HCT116 (cell line): ENCODE measurements at regions not wholly inside any gene's neighbourhood (a gene's known extent, or its start where the extent isn't known, plus 50 kb on each side); places are given as distances from the start of the nearest gene placed in this dataset.

Experiments
- ATAC-seq: fragments of 200-7000 bp; cut with Tn5 transposase; 2 replicates; pipeline ENCODE4 v1.9.1; 2020; ENCODE audit warnings: mild to moderate bottlenecking, moderate library complexity
- BruUV-seq: library from RNA; stranded (reverse); fragments of 400-500 nt; replicated peaks from 2 replicates; lab custom pipeline; 2021; lab: Mats Ljungman, UMichigan
- CTCF ChIA-PET: fragments of 300-600 bp; sonication (Branson Sonifier 250); formaldehyde crosslinking; loops from one replicate; lab custom pipeline; 2021; ENCODE audit warnings: antibody characterized with exemption; lab: Charles Lee
- POLR2A ChIA-PET: fragments of 300-600, 350-600 bp; sonication (Branson Sonifier 250); formaldehyde crosslinking; loops from one replicate; lab custom pipeline; 2021; ENCODE audit warnings: antibody characterized with exemption; lab: Charles Lee
- RAD21 ChIA-PET, 2 experiments: fragments of 300-600 bp; sonication (Branson Sonifier 250); formaldehyde crosslinking; loops; one replicate each; lab custom pipeline; 2023; ENCODE audit warnings: low total read pairs in 2 of 2; ENCODE audit not compliant: uncharacterized antibody in 2 of 2, unreplicated experiment in 2 of 2, low non-redundant PET in 1 of 2; lab: Charles Lee
- DNase-seq: peaks from one replicate; pipeline ENCODE4 v3.0.0-alpha.2; 2010; ENCODE audit warnings: low read depth, low spot score
- H2AFZ ChIP-seq: fragments of 200-600 bp; shearing (Covaris generic), sonication (generic); 2 replicates; pipeline ENCODE4 v1.6.1; 2017; ENCODE audit warnings: low read depth, mixed run types, mixed read lengths, antibody characterized with exemption, low read length; ENCODE audit not compliant: poor library complexity, severe bottlenecking
- H3K27ac ChIP-seq: 2 replicates; pipeline ENCODE4 v1.5.1; 2012; ENCODE audit warnings: low read depth, low read length
- H3K27me3 ChIP-seq: fragments of 200-600 bp; sonication (generic); 2 replicates; pipeline ENCODE4 v1.6.1; 2016; ENCODE audit warnings: mixed run types, low read length, mixed read lengths; ENCODE audit not compliant: insufficient read depth
- H3K36me3 ChIP-seq, 2 experiments: fragments of 200-500 bp in 1 of 2; fragments of 200-600 bp in 1 of 2; sonication (Bioruptor generic) in 1 of 2; sonication (generic) in 1 of 2; 2 replicates each; pipeline versions ENCODE4 v1.5.1 to v1.6.1; 2014 to 2016; ENCODE audit warnings: low read length in 2 of 2, inconsistent platforms in 1 of 2, mixed read lengths in 1 of 2, mixed run types in 1 of 2; ENCODE audit not compliant: insufficient read depth in 2 of 2, control insufficient read depth in 1 of 2
- H3K4me1 ChIP-seq, 2 experiments: fragments of 200-600 bp in 1 of 2; sonication (generic) in 1 of 2; 2 replicates each; pipeline versions ENCODE4 v1.5.1 to v1.6.1; 2012 to 2017; ENCODE audit warnings: low read length in 2 of 2, inconsistent platforms in 1 of 2, mild to moderate bottlenecking in 1 of 2, mixed read lengths in 1 of 2, mixed run types in 1 of 2, moderate library complexity in 1 of 2; ENCODE audit not compliant: insufficient read depth in 2 of 2, control insufficient read depth in 1 of 2
- H3K4me2 ChIP-seq: fragments of 200-600 bp; sonication (generic); 2 replicates; pipeline ENCODE4 v1.6.1; 2017; ENCODE audit warnings: mixed run types, low read length, mixed read lengths
- H3K4me3 ChIP-seq, 2 experiments: fragments of 200-600 bp in 1 of 2; sonication (generic) in 1 of 2; replicated peaks in 1 of 2; 2 replicates each; pipeline ENCODE4 v1.5.1; 2011 to 2016; ENCODE audit warnings: low read length in 2 of 2, control low read depth in 1 of 2, low read depth in 1 of 2, mild to moderate bottlenecking in 1 of 2, mixed read lengths in 1 of 2, mixed run types in 1 of 2
- H3K79me2 ChIP-seq: fragments of 200-600 bp; sonication (generic); 2 replicates; pipeline ENCODE4 v1.6.1; 2017; ENCODE audit warnings: mild to moderate bottlenecking, mixed run types, low read length, moderate library complexity, mixed read lengths; ENCODE audit not compliant: insufficient read depth
- H3K9ac ChIP-seq: fragments of 200-600 bp; sonication (generic); 2 replicates; pipeline ENCODE4 v1.6.1; 2016; ENCODE audit warnings: low read length, mixed read lengths
- H3K9me2 ChIP-seq: fragments of 200-600 bp; sonication (generic), shearing (Covaris generic); 2 replicates; pipeline ENCODE4 v1.6.1; 2017; ENCODE audit warnings: mixed run types, mild to moderate bottlenecking, moderate library complexity; ENCODE audit not compliant: insufficient read depth
- H3K9me3 ChIP-seq, 2 experiments: fragments of 200-500 bp in 1 of 2; fragments of 200-600 bp in 1 of 2; sonication (Bioruptor generic) in 1 of 2; sonication (generic) in 1 of 2; 2 replicates each; pipeline ENCODE4 v1.6.1; 2014 to 2017; ENCODE audit warnings: low read length in 2 of 2, mixed read lengths in 2 of 2, inconsistent platforms in 1 of 2, low read depth in 1 of 2, mild to moderate bottlenecking in 1 of 2, mixed run types in 1 of 2, moderate library complexity in 1 of 2; ENCODE audit not compliant: control insufficient read depth in 1 of 2, insufficient read depth in 1 of 2
- H4K20me1 ChIP-seq: fragments of 200-600 bp; sonication (generic), shearing (Covaris generic); 2 replicates; pipeline ENCODE4 v1.6.1; 2017; ENCODE audit warnings: mixed run types, mild to moderate bottlenecking, moderate library complexity; ENCODE audit not compliant: insufficient read depth
- CEBPB ChIP-seq: IDR thresholded peaks from 2 replicates; pipeline ENCODE4 v1.6.1; 2012; ENCODE audit warnings: low read depth
- EGR1 ChIP-seq: IDR thresholded peaks from 2 replicates; pipeline ENCODE4 v1.6.1; 2012; ENCODE audit warnings: low read depth
- ELF1 ChIP-seq: IDR thresholded peaks from 2 replicates; pipeline ENCODE4 v1.6.1; 2012; ENCODE audit warnings: low read depth, borderline replicate concordance
- FOSL1 ChIP-seq: IDR thresholded peaks from 2 replicates; pipeline ENCODE4 v1.6.1; 2012; ENCODE audit warnings: low read depth
- RAD21 ChIP-seq: IDR thresholded peaks from 2 replicates; pipeline ENCODE4 v1.6.1; 2012; ENCODE audit warnings: low read depth, mild to moderate bottlenecking
- TCF7L2 ChIP-seq: IDR thresholded peaks from 2 replicates; pipeline ENCODE4 v1.7.0; 2011; ENCODE audit warnings: borderline replicate concordance, inconsistent platforms; ENCODE audit not compliant: insufficient read depth, insufficient read length; ENCODE audit errors: extremely low read depth
- YY1 ChIP-seq: IDR thresholded peaks from 2 replicates; pipeline ENCODE4 v1.6.1; 2011; ENCODE audit warnings: low read length, low read depth, moderate library complexity, mild to moderate bottlenecking; ENCODE audit not compliant: insufficient replicate concordance; ENCODE audit errors: extremely low read depth
- ZFX ChIP-seq: fragments of 450-650 bp; IDR thresholded peaks from 2 replicates; pipeline ENCODE4 v1.6.1; 2017
- intact Hi-C: fragments of 100-400 bp; cut with micrococcal nuclease; formaldehyde crosslinking; loops from 2 replicates; pipeline ENCODE4 v1.10.0; 2022
- TF ChIP-seq, protein P1 (sequence below), 3 experiments: fragments of 200-600 bp in 1 of 3; sonication (generic) in 1 of 3; IDR thresholded peaks in 2 of 3; conservative IDR thresholded peaks in 1 of 3; 2 replicates each; pipeline ENCODE4 v1.5.1; 2012 to 2017; ENCODE audit warnings: low read depth in 2 of 3, low read length in 2 of 3, antibody characterized with exemption in 1 of 3, borderline replicate concordance in 1 of 3, control low read depth in 1 of 3, mild to moderate bottlenecking in 1 of 3, mixed read lengths in 1 of 3, mixed run types in 1 of 3, moderate library complexity in 1 of 3; ENCODE audit not compliant: insufficient read depth in 1 of 3
- TF ChIP-seq, protein P2 (sequence below): IDR thresholded peaks from 2 replicates; pipeline ENCODE4 v1.6.1; 2012
- TF ChIP-seq, protein P3 (sequence below): IDR thresholded peaks from 2 replicates; pipeline ENCODE4 v1.6.1; 2012
- TF ChIP-seq, protein P4 (sequence below): IDR thresholded peaks from 2 replicates; pipeline ENCODE4 v1.6.1; 2012; ENCODE audit warnings: low read depth

DNA sequence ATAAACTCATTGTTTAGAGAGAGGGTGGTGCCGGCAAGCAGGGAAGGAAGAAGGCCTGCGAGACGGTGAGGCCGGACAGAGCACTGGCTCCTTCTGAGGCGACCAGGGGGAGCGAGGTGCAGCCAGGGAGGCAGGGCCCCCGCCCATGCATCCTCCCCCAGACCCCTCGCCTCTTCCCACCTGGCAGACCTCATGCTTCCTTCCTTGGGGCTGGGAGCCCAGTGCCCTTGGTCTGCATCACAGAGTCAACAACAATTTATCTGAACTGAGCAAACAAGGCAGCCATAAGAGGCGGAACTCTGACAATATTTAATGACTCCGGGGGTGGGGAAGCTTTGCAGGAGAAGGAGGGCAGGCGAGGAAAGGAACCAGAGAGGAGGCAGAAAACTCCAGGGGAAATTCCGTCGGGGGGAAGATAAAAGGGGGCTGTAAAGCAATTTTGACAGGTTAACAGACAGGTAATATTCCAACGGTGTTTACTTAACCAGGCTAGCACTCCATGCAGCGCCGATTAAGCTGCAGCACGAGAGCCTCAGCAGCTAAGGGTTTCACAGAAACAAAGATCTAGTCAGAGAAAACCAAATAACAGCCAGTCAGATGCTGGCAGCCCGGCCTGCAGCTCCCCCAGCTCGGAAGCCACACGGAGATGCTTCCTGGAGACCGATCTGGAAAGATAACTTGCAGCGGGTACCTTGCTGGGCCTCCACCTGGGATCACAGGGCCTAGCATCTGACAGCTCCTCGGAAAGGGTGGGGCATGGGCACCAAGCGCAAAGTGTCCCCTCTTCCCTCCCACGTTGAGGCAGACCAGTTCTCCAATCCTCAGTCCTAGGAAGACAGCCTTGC is 398.2 kb downstream of the SOX9 start:
- Histone ChIP-seq H3K27me3 (no peaks in the 10 kb centered on the region), H2AFZ (no peak overlapping the region), H3K4me2 (no peak overlapping the region), H3K4me1 (peaks cover 0 to 11% of the 10 kb centered on the region in 2 experiments; a peak in 2 of 4 replicates), H3K9me3 (no peaks in the 10 kb centered on the region), H3K4me3 (no peak overlapping the region), H3K9me2 (no peaks in the 10 kb centered on the region), H3K79me2 (peaks cover 70% of the 10 kb centered on the region)
- ChIA-PET RAD21 (no interaction called here), POLR2A (no interaction called here), CTCF (interaction anchor here (1.0 kb wide), 1 partner anchor 38 kb away, joined by 3 read pairs; no protein-coding TSS in a partner anchor)
- TF ChIP-seq, protein P1, sequence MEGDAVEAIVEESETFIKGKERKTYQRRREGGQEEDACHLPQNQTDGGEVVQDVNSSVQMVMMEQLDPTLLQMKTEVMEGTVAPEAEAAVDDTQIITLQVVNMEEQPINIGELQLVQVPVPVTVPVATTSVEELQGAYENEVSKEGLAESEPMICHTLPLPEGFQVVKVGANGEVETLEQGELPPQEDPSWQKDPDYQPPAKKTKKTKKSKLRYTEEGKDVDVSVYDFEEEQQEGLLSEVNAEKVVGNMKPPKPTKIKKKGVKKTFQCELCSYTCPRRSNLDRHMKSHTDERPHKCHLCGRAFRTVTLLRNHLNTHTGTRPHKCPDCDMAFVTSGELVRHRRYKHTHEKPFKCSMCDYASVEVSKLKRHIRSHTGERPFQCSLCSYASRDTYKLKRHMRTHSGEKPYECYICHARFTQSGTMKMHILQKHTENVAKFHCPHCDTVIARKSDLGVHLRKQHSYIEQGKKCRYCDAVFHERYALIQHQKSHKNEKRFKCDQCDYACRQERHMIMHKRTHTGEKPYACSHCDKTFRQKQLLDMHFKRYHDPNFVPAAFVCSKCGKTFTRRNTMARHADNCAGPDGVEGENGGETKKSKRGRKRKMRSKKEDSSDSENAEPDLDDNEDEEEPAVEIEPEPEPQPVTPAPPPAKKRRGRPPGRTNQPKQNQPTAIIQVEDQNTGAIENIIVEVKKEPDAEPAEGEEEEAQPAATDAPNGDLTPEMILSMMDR (IDR thresholded peaks at IDR 0.05 in 2 of 3, conservative IDR thresholded peaks at IDR 0.05 in 1 of 3; ENCODE audit: borderline replicate concordance in 1 of 3, insufficient read depth in 1 of 3, low read depth in 2 of 3, low read length in 2 of 3): no peak
- TF ChIP-seq TCF7L2: no peak
- TF ChIP-seq, all 23 proteins: peak for 0
- BruUV-seq: no TSS peak
- Histone ChIP-seq H3K9ac (no peak overlapping the region), H3K27ac (no peak overlapping the region), H4K20me1 (no peaks in the 10 kb centered on the region), H3K36me3 (no peaks in the 10 kb centered on the region)
- intact Hi-C loops: no loop called here
- ATAC-seq (no peak), DNase-seq (no peak)

DNA sequence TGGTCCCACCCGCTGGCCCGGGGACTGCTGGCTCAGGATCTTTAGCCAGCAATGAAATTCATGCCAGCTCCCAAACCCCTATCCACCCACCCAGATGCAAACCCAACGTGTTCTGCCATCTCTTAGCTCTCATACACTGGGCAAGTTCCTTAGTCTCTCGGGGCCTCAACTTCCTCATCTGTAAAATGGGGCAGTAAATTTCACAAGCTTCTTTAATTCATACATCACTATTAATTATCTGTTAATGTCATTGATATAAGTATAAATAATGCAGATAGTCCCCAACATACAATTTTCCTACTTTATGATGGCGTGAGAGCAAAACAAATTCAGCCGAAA is 398.7 kb downstream of the SOX9 start:
- Histone ChIP-seq H3K4me1 (peaks cover 0 to 11% of the 10 kb centered on the region in 2 experiments; a peak in 2 of 4 replicates), H3K9me2 (no peaks in the 10 kb centered on the region), H3K9ac (no peak overlapping the region), H3K9me3 (no peaks in the 10 kb centered on the region), H3K4me3 (no peak overlapping the region), H2AFZ (no peak overlapping the region), H4K20me1 (no peaks in the 10 kb centered on the region), H3K27ac (no peak overlapping the region), H3K79me2 (peaks cover 74% of the 10 kb centered on the region), H3K27me3 (no peaks in the 10 kb centered on the region), H3K4me2 (no peak overlapping the region), H3K36me3 (no peaks in the 10 kb centered on the region)
- DNase-seq (no peak), ATAC-seq (no peak)
- no TSS peak for BruUV-seq
- POLR2A ChIA-PET: no interaction called here
- RAD21 ChIA-PET: no interaction called here
- CTCF ChIA-PET: interaction anchor here (1.0 kb wide), 1 partner anchor 37 kb away, joined by 3 read pairs; no protein-coding TSS in a partner anchor
- intact Hi-C loops: no loop called here
- TF ChIP-seq TCF7L2: no peak
- no peak for TF ChIP-seq YY1
- TF ChIP-seq RAD21: no peak
- TF ChIP-seq ELF1: no peak
- TF ChIP-seq, protein P2, sequence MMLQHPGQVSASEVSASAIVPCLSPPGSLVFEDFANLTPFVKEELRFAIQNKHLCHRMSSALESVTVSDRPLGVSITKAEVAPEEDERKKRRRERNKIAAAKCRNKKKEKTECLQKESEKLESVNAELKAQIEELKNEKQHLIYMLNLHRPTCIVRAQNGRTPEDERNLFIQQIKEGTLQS: no peak
- TF ChIP-seq EGR1: no peak
- TF ChIP-seq, protein P3, sequence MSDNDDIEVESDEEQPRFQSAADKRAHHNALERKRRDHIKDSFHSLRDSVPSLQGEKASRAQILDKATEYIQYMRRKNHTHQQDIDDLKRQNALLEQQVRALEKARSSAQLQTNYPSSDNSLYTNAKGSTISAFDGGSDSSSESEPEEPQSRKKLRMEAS: no peak
- TF ChIP-seq, protein P4, sequence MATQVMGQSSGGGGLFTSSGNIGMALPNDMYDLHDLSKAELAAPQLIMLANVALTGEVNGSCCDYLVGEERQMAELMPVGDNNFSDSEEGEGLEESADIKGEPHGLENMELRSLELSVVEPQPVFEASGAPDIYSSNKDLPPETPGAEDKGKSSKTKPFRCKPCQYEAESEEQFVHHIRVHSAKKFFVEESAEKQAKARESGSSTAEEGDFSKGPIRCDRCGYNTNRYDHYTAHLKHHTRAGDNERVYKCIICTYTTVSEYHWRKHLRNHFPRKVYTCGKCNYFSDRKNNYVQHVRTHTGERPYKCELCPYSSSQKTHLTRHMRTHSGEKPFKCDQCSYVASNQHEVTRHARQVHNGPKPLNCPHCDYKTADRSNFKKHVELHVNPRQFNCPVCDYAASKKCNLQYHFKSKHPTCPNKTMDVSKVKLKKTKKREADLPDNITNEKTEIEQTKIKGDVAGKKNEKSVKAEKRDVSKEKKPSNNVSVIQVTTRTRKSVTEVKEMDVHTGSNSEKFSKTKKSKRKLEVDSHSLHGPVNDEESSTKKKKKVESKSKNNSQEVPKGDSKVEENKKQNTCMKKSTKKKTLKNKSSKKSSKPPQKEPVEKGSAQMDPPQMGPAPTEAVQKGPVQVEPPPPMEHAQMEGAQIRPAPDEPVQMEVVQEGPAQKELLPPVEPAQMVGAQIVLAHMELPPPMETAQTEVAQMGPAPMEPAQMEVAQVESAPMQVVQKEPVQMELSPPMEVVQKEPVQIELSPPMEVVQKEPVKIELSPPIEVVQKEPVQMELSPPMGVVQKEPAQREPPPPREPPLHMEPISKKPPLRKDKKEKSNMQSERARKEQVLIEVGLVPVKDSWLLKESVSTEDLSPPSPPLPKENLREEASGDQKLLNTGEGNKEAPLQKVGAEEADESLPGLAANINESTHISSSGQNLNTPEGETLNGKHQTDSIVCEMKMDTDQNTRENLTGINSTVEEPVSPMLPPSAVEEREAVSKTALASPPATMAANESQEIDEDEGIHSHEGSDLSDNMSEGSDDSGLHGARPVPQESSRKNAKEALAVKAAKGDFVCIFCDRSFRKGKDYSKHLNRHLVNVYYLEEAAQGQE: no peak
- TF ChIP-seq CEBPB: no peak
- TF ChIP-seq FOSL1: no peak
- TF ChIP-seq ZFX: no peak
